CD4-positive, alpha-beta memory T cell (primary cell): ENCODE measurements at regions not wholly inside any gene's neighbourhood (a gene's known extent, or its start where the extent isn't known, plus 50 kb on each side); places are given as distances from the start of the nearest gene placed in this dataset.

ENCODE experiments used
- CTCF ChIA-PET: fragments of 350-600 bp; sonication (Branson Sonifier 250); formaldehyde crosslinking; loops from one replicate; lab custom pipeline; 2021; ENCODE audit warnings: inconsistent platforms; ENCODE audit not compliant: partially characterized antibody; lab: Charles Lee
- POLR2A ChIA-PET: fragments of 350-600 bp; sonication (Branson Sonifier 250); formaldehyde crosslinking; loops from one replicate; lab custom pipeline; 2021; ENCODE audit not compliant: partially characterized antibody; lab: Charles Lee
- DNase-seq, 5 donors: peaks; one replicate each; pipeline versions ENCODE4 v3.0.0 to v3.0.0-alpha.2; 2020 to 2022; ENCODE audit warnings: mixed read lengths in 1 of 5
- H3K27ac ChIP-seq: one replicate; pipeline ENCODE4 v1.7.0; 2013; ENCODE audit warnings: low read depth, low read length
- H3K27me3 ChIP-seq: 2 replicates; pipeline ENCODE4 v1.7.0; 2013; ENCODE audit warnings: mild to moderate bottlenecking, low read length, moderate library complexity; ENCODE audit not compliant: insufficient read depth
- H3K36me3 ChIP-seq: 2 replicates; pipeline ENCODE4 v1.7.0; 2013; ENCODE audit warnings: mild to moderate bottlenecking, low read length, moderate library complexity; ENCODE audit not compliant: insufficient read depth
- H3K4me1 ChIP-seq: 2 replicates; pipeline ENCODE4 v1.7.0; 2013; ENCODE audit warnings: mild to moderate bottlenecking, low read length, moderate library complexity; ENCODE audit not compliant: insufficient read depth
- H3K4me3 ChIP-seq, 2 donors: one replicate each; pipeline ENCODE4 v1.7.0; 2013; ENCODE audit warnings: low read length in 2 of 2, mild to moderate bottlenecking in 1 of 2
- H3K9me3 ChIP-seq, 2 donors: one replicate each; pipeline ENCODE4 v1.7.0; 2013; ENCODE audit warnings: low read length in 2 of 2, control low read depth in 1 of 2; ENCODE audit not compliant: control insufficient read depth in 1 of 2
- H3K27ac Mint-ChIP-seq, 7 donors: one replicate each; pipeline ENCODE4 v1.8.0; 2020 to 2021; ENCODE audit warnings: mixed read lengths in 7 of 7, mild to moderate bottlenecking in 6 of 7, inconsistent platforms in 3 of 7, moderate library complexity in 3 of 7
- H3K27me3 Mint-ChIP-seq, 2 donors: one replicate each; pipeline ENCODE4 v1.8.0; 2020 to 2021; ENCODE audit warnings: mixed read lengths in 2 of 2
- H3K36me3 Mint-ChIP-seq, 2 donors: one replicate each; pipeline ENCODE4 v1.8.0; 2020 to 2021; ENCODE audit warnings: mixed read lengths in 2 of 2, inconsistent platforms in 1 of 2, mild to moderate bottlenecking in 1 of 2
- H3K4me1 Mint-ChIP-seq, 4 donors: one replicate each; pipeline ENCODE4 v1.8.0; 2020 to 2021; ENCODE audit warnings: mixed read lengths in 4 of 4, mild to moderate bottlenecking in 1 of 4
- H3K4me3 Mint-ChIP-seq, 8 donors: one replicate each; pipeline ENCODE4 v1.8.0; 2020 to 2021; ENCODE audit warnings: mixed read lengths in 8 of 8, mild to moderate bottlenecking in 7 of 8, moderate library complexity in 6 of 8, inconsistent platforms in 3 of 8
- H3K9me3 Mint-ChIP-seq, 8 donors: one replicate each; pipeline ENCODE4 v1.8.0; 2020 to 2021; ENCODE audit warnings: mixed read lengths in 8 of 8, mild to moderate bottlenecking in 5 of 8, inconsistent platforms in 3 of 8, moderate library complexity in 1 of 8
- intact Hi-C: fragments of 100-400 bp; cut with micrococcal nuclease; formaldehyde crosslinking; loops from one replicate; pipeline ENCODE4 v1.15.1; 2023

- no peaks in the 10 kb centered on the region for H3K9me3 ChIP-seq
- Mint-ChIP-seq H3K4me3 (no peak overlapping the region), H3K36me3 (no peaks in the 10 kb centered on the region), H3K27ac (no peak overlapping the region), H3K4me1 (no peaks in the 10 kb centered on the region), H3K27me3 (no peaks in the 10 kb centered on the region), H3K9me3 (peaks cover 1 to 20% (median 10%) of the 10 kb centered on the region in 8 donors)
- no peaks in the 10 kb centered on the region for H3K27me3 ChIP-seq
- no peaks in the 10 kb centered on the region for H3K36me3 ChIP-seq
- no peak overlapping the region for H3K4me3 ChIP-seq
- H3K27ac ChIP-seq = no peak overlapping the region
- no peaks in the 10 kb centered on the region for H3K4me1 ChIP-seq
- no peak for DNase-seq
- ChIA-PET CTCF (no interaction called here), POLR2A (no interaction called here)
- intact Hi-C loops = no loop called here
These were observed 953.4 kb upstream of the IGFBP7 start for GRCh38 chr4:58063404-58064160.

GRCh38 chr4:58061967-58062366, 951.8 kb upstream of the IGFBP7 start:
- peaks cover 0 to 20% (median 10%) of the 10 kb centered on the region in 8 donors for H3K9me3 Mint-ChIP-seq
- H3K4me1 ChIP-seq = no peaks in the 10 kb centered on the region
- no peak for DNase-seq
- ChIA-PET CTCF (no interaction called here), POLR2A (no interaction called here)
- H3K27ac Mint-ChIP-seq = no peak overlapping the region
- H3K27me3 ChIP-seq = no peaks in the 10 kb centered on the region
- no peaks in the 10 kb centered on the region for H3K4me1 Mint-ChIP-seq
- no peak overlapping the region for H3K4me3 Mint-ChIP-seq
- H3K27me3 Mint-ChIP-seq = no peaks in the 10 kb centered on the region
- no peak overlapping the region for H3K27ac ChIP-seq
- no peak overlapping the region for H3K4me3 ChIP-seq
- no peaks in the 10 kb centered on the region for H3K9me3 ChIP-seq
- no peaks in the 10 kb centered on the region for H3K36me3 ChIP-seq
- intact Hi-C loops = no loop called here
- H3K36me3 Mint-ChIP-seq = no peaks in the 10 kb centered on the region

DNA sequence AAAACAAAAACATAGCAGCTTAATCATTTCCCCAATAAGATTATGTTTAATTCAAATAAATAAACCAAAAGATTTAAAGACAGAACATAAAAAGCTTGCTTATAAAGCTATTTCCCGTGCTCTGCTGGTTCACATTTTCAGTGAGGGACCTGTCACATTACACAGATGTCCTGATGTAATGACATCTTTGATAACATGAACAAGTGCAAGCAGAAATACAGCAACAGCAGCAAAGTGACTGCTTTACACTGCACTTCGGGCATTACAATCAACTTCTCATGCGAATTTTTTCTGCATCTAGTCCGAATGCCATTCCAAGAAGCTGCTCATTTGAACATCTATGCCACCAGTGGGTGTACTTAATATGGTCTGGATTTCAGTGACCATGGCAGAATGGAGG, 940.3 kb upstream of the IGFBP7 start:
- Mint-ChIP-seq H3K36me3 (no peaks in the 10 kb centered on the region), H3K4me1 (no peaks in the 10 kb centered on the region), H3K4me3 (no peak overlapping the region), H3K27ac (no peak overlapping the region), H3K9me3 (peaks cover 0 to 18% (median 4%) of the 10 kb centered on the region in 8 donors), H3K27me3 (no peaks in the 10 kb centered on the region)
- H3K9me3 ChIP-seq = no peaks in the 10 kb centered on the region
- H3K27ac ChIP-seq = no peak overlapping the region
- no peaks in the 10 kb centered on the region for H3K27me3 ChIP-seq
- no peak overlapping the region for H3K4me3 ChIP-seq
- CTCF ChIA-PET = no interaction called here
- H3K36me3 ChIP-seq = no peaks in the 10 kb centered on the region
- POLR2A ChIA-PET = no interaction called here
- no peaks in the 10 kb centered on the region for H3K4me1 ChIP-seq
- DNase-seq = no peak
- intact Hi-C loops = no loop called here

GRCh38 chr4:58048491-58048890, 938.3 kb upstream of the IGFBP7 start:
- no peak overlapping the region for H3K4me3 Mint-ChIP-seq
- no peaks in the 10 kb centered on the region for H3K4me1 ChIP-seq
- H3K9me3 Mint-ChIP-seq = peaks cover 5 to 17% (median 10%) of the 10 kb centered on the region in 8 donors
- H3K36me3 ChIP-seq = no peaks in the 10 kb centered on the region
- no peak overlapping the region for H3K4me3 ChIP-seq
- no peak overlapping the region for H3K27ac Mint-ChIP-seq
- DNase-seq = no peak
- H3K27me3 ChIP-seq = no peaks in the 10 kb centered on the region
- H3K27ac ChIP-seq = no peak overlapping the region
- H3K4me1 Mint-ChIP-seq = no peaks in the 10 kb centered on the region
- intact Hi-C loops = no loop called here
- H3K36me3 Mint-ChIP-seq = no peaks in the 10 kb centered on the region
- ChIA-PET POLR2A (no interaction called here), CTCF (no interaction called here)
- H3K9me3 ChIP-seq = no peaks in the 10 kb centered on the region
- no peaks in the 10 kb centered on the region for H3K27me3 Mint-ChIP-seq

DNA sequence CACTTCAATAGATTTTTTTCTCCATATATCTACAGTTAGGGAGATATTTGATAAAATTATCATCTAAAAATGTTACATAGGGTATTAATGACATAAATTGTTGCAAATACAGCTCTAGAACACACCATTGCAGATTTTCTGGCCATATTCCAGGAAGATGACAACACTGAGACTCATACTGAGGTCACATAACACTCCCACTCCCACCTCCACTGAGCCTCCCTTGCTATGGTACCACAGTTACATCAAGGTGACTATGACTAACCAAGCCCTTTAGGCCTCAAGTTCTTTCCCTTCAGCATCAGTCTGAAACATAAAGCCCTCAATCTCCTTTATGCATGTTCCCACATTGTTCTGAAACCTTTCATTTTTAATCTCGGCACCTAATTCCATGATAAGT, 932.0 kb upstream of the IGFBP7 start:
- H3K9me3 Mint-ChIP-seq = peaks cover 5 to 37% (median 12%) of the 10 kb centered on the region in 8 donors
- H3K9me3 ChIP-seq = no peaks in the 10 kb centered on the region
- ChIA-PET POLR2A (no interaction called here), CTCF (no interaction called here)
- H3K4me3 ChIP-seq = no peak overlapping the region
- H3K4me3 Mint-ChIP-seq = no peak overlapping the region
- no peak overlapping the region for H3K27ac ChIP-seq
- no peaks in the 10 kb centered on the region for H3K4me1 Mint-ChIP-seq
- intact Hi-C loops = no loop called here
- no peaks in the 10 kb centered on the region for H3K4me1 ChIP-seq
- H3K27me3 ChIP-seq = no peaks in the 10 kb centered on the region
- no peaks in the 10 kb centered on the region for H3K27me3 Mint-ChIP-seq
- H3K36me3 ChIP-seq = no peaks in the 10 kb centered on the region
- DNase-seq = no peak
- H3K27ac Mint-ChIP-seq = no peak overlapping the region
- no peaks in the 10 kb centered on the region for H3K36me3 Mint-ChIP-seq

DNA sequence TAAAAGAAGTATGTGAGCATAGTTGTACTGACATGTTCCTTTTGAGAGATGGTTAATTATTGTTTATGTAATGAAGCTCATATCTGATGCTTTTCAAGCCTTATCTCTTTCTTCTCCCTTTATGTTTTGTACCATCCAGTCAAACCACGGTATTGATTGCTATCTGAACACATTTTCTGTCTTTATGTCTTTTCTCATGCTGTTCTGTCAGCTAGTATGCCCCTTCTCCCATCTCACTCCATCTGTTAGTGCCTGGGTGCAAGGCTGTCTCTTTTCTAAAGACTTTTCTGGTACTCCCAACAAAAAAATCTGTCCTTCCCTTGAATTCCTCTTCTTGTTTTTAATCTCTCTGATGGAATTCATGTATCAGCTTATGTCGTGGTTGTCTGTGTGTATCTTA, 883.8 kb upstream of the IGFBP7 start:
- no peak overlapping the region for H3K27ac ChIP-seq
- Mint-ChIP-seq H3K4me1 (no peaks in the 10 kb centered on the region), H3K27ac (no peak overlapping the region), H3K4me3 (no peak overlapping the region), H3K9me3 (peaks cover 0 to 20% (median 9%) of the 10 kb centered on the region in 8 donors), H3K36me3 (no peaks in the 10 kb centered on the region), H3K27me3 (no peaks in the 10 kb centered on the region)
- no peak overlapping the region for H3K4me3 ChIP-seq
- no peaks in the 10 kb centered on the region for H3K9me3 ChIP-seq
- no peaks in the 10 kb centered on the region for H3K4me1 ChIP-seq
- no peak for DNase-seq
- intact Hi-C loops = no loop called here
- no peaks in the 10 kb centered on the region for H3K36me3 ChIP-seq
- no peaks in the 10 kb centered on the region for H3K27me3 ChIP-seq
- POLR2A ChIA-PET = no interaction called here
- CTCF ChIA-PET = no interaction called here

DNA sequence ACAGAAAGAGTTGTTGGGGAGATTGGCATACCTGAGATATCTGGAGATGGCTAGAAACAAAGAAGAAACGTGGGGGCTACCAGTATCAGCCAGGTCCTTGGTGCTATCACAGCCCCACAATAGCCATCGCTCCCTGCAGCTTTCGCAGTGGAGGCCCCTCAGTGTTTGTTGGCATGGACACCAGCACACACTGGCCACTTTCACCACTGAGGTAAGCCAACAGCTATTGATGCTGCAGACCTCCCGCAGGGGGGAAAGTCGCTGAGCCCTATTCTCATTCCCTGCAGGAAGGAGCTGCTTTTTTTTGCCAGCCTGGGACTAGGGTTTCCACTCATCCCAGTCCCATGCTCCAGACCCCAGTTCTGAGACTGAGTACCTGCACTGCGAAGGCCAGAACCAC, 879.2 kb upstream of the IGFBP7 start:
- no peak overlapping the region for H3K4me3 ChIP-seq
- Mint-ChIP-seq H3K27ac (no peak overlapping the region), H3K36me3 (no peaks in the 10 kb centered on the region), H3K4me1 (no peaks in the 10 kb centered on the region), H3K27me3 (no peaks in the 10 kb centered on the region), H3K9me3 (peaks cover 0 to 17% (median 6%) of the 10 kb centered on the region in 8 donors), H3K4me3 (no peak overlapping the region)
- CTCF ChIA-PET = no interaction called here
- H3K4me1 ChIP-seq = no peaks in the 10 kb centered on the region
- no peaks in the 10 kb centered on the region for H3K36me3 ChIP-seq
- no peak overlapping the region for H3K27ac ChIP-seq
- DNase-seq = no peak
- intact Hi-C loops = no loop called here
- POLR2A ChIA-PET = no interaction called here
- no peaks in the 10 kb centered on the region for H3K27me3 ChIP-seq
- H3K9me3 ChIP-seq = no peaks in the 10 kb centered on the region
